Sigmoid colon (tissue), 4 donors: ENCODE measurements at regions not wholly inside any gene's neighbourhood (a gene's known extent, or its start where the extent isn't known, plus 50 kb on each side); places are given as distances from the start of the nearest gene placed in this dataset.

ENCODE experiments used
- EP300 ChIP-seq, 4 donors: sonication (generic); formaldehyde crosslinking; IDR thresholded peaks; one replicate each; pipeline ENCODE4 v1.6.1; 2017; ENCODE audit warnings: antibody characterized with exemption in 4 of 4
- POLR2A ChIP-seq, 2 donors: fragments of 450-650 bp; IDR thresholded peaks; one replicate each; pipeline ENCODE4 v1.6.1; 2016; ENCODE audit warnings: antibody characterized with exemption in 2 of 2, mild to moderate bottlenecking in 2 of 2, moderate library complexity in 2 of 2
- POLR2AphosphoS5 ChIP-seq, 4 donors: sonication (generic); formaldehyde crosslinking; IDR thresholded peaks; one replicate each; pipeline ENCODE4 v1.6.1; 2017; ENCODE audit warnings: antibody characterized with exemption in 4 of 4
- TF ChIP-seq, protein P1 (sequence below), 4 experiments: fragments of 450-650 bp in 3 of 4; fragments of 200-600 bp in 1 of 4; IDR thresholded peaks; one replicate each; pipeline ENCODE4 v1.5.1; 2016 to 2019; ENCODE audit warnings: antibody characterized with exemption in 4 of 4, mild to moderate bottlenecking in 3 of 4, moderate library complexity in 2 of 4

GRCh38 chr13:40211586-40211968, 454.9 kb downstream of the FOXO1 start:
- TF ChIP-seq POLR2A (IDR thresholded peaks at IDR 0.05) (no peak), POLR2AphosphoS5 (IDR thresholded peaks at IDR 0.05) (no peak), EP300 (IDR thresholded peaks at IDR 0.05) (no peak)
- TF ChIP-seq, protein P1, sequence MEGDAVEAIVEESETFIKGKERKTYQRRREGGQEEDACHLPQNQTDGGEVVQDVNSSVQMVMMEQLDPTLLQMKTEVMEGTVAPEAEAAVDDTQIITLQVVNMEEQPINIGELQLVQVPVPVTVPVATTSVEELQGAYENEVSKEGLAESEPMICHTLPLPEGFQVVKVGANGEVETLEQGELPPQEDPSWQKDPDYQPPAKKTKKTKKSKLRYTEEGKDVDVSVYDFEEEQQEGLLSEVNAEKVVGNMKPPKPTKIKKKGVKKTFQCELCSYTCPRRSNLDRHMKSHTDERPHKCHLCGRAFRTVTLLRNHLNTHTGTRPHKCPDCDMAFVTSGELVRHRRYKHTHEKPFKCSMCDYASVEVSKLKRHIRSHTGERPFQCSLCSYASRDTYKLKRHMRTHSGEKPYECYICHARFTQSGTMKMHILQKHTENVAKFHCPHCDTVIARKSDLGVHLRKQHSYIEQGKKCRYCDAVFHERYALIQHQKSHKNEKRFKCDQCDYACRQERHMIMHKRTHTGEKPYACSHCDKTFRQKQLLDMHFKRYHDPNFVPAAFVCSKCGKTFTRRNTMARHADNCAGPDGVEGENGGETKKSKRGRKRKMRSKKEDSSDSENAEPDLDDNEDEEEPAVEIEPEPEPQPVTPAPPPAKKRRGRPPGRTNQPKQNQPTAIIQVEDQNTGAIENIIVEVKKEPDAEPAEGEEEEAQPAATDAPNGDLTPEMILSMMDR (IDR thresholded peaks at IDR 0.05): no peak
